ENCODE measurements at regions not wholly inside any gene's neighbourhood (a gene's known extent, or its start where the extent isn't known, plus 50 kb on each side); places are given as distances from the start of the nearest gene placed in this dataset.

- TF ChIP-seq CTCF (IDR thresholded peaks at IDR 0.05; ENCODE audit: low read depth, low read length) (no peak), EZH2phosphoT487 (IDR thresholded peaks at IDR 0.05; ENCODE audit: low read depth) (no peak)
Measured at GRCh38 chr5:63555874-63556273, 406.4 kb downstream of the HTR1A start.
